Osteoblast (primary cell): ENCODE measurements at regions not wholly inside any gene's neighbourhood (a gene's known extent, or its start where the extent isn't known, plus 50 kb on each side); places are given as distances from the start of the nearest gene placed in this dataset.

Experiments used
- DNase-seq: peaks from one replicate; pipeline ENCODE4 v3.0.0; 2011; ENCODE audit warnings: low spot score, mixed read lengths; ENCODE audit not compliant: insufficient read length; ENCODE audit errors: missing footprints
- H2AFZ ChIP-seq: 2 replicates; pipeline ENCODE4 v1.6.0; 2011; ENCODE audit warnings: mild to moderate bottlenecking, low read length
- H3K27ac ChIP-seq: 2 replicates; pipeline ENCODE4 v1.5.1; 2011; ENCODE audit warnings: mild to moderate bottlenecking, low read depth, low read length, moderate library complexity
- H3K27me3 ChIP-seq: 2 replicates; pipeline ENCODE4 v1.6.0; 2012; ENCODE audit warnings: mild to moderate bottlenecking, control low read depth, inconsistent platforms, low read length, moderate library complexity; ENCODE audit not compliant: insufficient read depth
- H3K36me3 ChIP-seq: 2 replicates; pipeline ENCODE4 v1.5.1; 2011; ENCODE audit warnings: mild to moderate bottlenecking, low read length, control low read depth, moderate library complexity; ENCODE audit not compliant: insufficient read depth
- H3K4me1 ChIP-seq: 2 replicates; pipeline ENCODE4 v1.5.1; 2011; ENCODE audit warnings: mild to moderate bottlenecking, low read length, control low read depth, moderate library complexity; ENCODE audit not compliant: insufficient read depth
- H3K4me2 ChIP-seq: 2 replicates; pipeline ENCODE4 v1.6.0; 2011; ENCODE audit warnings: mild to moderate bottlenecking, low read length; ENCODE audit not compliant: insufficient read depth
- H3K4me3 ChIP-seq: fragments of 200-600 bp; sonication (generic); 3 replicates; pipeline ENCODE4 v1.5.1; 2012; ENCODE audit warnings: mild to moderate bottlenecking, low read length, inconsistent platforms; ENCODE audit not compliant: insufficient read depth
- H3K79me2 ChIP-seq: 2 replicates; pipeline ENCODE4 v1.6.0; 2012; ENCODE audit warnings: mild to moderate bottlenecking, low read length, control low read depth, inconsistent platforms; ENCODE audit not compliant: insufficient read depth
- H3K9me3 ChIP-seq: 2 replicates; pipeline ENCODE4 v1.5.1; 2011; ENCODE audit warnings: low read depth, low read length, control low read depth
- H4K20me1 ChIP-seq: 2 replicates; pipeline ENCODE4 v1.6.0; 2012; ENCODE audit warnings: mild to moderate bottlenecking, low read length, control low read depth; ENCODE audit not compliant: insufficient read depth
- TF ChIP-seq, protein P1 (sequence below): IDR thresholded peaks from 2 replicates; pipeline ENCODE4 v1.5.1; 2011; ENCODE audit warnings: mild to moderate bottlenecking, low read depth, low read length, moderate library complexity; ENCODE audit errors: extremely low read depth

GRCh38 chr3:118666-119065, 77.9 kb upstream of the CHL1 start:
- Histone ChIP-seq H3K4me2 (no peak overlapping the region), H3K36me3 (no peaks in the 10 kb centered on the region), H3K79me2 (no peaks in the 10 kb centered on the region), H3K27ac (no peak overlapping the region), H4K20me1 (no peaks in the 10 kb centered on the region), H3K4me3 (no peak overlapping the region), H3K4me1 (no peaks in the 10 kb centered on the region), H2AFZ (no peak overlapping the region), H3K27me3 (no peaks in the 10 kb centered on the region), H3K9me3 (no peaks in the 10 kb centered on the region)
- TF ChIP-seq, protein P1, sequence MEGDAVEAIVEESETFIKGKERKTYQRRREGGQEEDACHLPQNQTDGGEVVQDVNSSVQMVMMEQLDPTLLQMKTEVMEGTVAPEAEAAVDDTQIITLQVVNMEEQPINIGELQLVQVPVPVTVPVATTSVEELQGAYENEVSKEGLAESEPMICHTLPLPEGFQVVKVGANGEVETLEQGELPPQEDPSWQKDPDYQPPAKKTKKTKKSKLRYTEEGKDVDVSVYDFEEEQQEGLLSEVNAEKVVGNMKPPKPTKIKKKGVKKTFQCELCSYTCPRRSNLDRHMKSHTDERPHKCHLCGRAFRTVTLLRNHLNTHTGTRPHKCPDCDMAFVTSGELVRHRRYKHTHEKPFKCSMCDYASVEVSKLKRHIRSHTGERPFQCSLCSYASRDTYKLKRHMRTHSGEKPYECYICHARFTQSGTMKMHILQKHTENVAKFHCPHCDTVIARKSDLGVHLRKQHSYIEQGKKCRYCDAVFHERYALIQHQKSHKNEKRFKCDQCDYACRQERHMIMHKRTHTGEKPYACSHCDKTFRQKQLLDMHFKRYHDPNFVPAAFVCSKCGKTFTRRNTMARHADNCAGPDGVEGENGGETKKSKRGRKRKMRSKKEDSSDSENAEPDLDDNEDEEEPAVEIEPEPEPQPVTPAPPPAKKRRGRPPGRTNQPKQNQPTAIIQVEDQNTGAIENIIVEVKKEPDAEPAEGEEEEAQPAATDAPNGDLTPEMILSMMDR: no peak
- DNase-seq: no peak

DNA sequence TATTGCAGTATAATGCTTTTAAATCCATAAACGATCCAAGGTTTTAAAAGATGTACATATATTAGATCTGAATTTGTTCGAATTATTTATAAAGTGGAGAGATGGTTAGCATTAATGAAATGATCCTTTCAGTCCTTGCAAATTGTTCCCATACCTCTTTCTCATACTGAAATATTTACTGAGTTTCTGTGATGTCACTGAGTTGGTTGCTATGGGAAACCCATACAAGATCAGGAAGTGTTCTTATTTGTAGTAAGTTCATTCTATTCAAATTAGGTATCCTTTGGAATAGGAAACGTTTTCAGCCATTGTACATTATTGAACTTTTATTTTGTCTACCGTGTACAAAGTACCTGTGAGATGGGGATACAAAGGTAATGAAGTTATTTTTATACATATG, 73.2 kb upstream of the CHL1 start:
- TF ChIP-seq, protein P1: no peak
- Histone ChIP-seq H3K4me1 (no peaks in the 10 kb centered on the region), H3K9me3 (peaks cover 2% of the 10 kb centered on the region), H3K36me3 (no peaks in the 10 kb centered on the region), H3K27ac (no peak overlapping the region), H3K4me3 (no peak overlapping the region), H2AFZ (no peak overlapping the region), H3K79me2 (no peaks in the 10 kb centered on the region), H4K20me1 (no peaks in the 10 kb centered on the region), H3K27me3 (no peaks in the 10 kb centered on the region), H3K4me2 (no peak overlapping the region)
- DNase-seq: no peak

GRCh38 chr3:124557-125179, 71.9 kb upstream of the CHL1 start:
- H3K4me2 ChIP-seq: no peak overlapping the region
- no peaks in the 10 kb centered on the region for H3K36me3 ChIP-seq
- H3K27me3 ChIP-seq: no peaks in the 10 kb centered on the region
- H3K79me2 ChIP-seq: no peaks in the 10 kb centered on the region
- peaks cover 2% of the 10 kb centered on the region for H3K9me3 ChIP-seq
- no peak overlapping the region for H3K27ac ChIP-seq
- no peak overlapping the region for H3K4me3 ChIP-seq
- no peaks in the 10 kb centered on the region for H3K4me1 ChIP-seq
- no peaks in the 10 kb centered on the region for H4K20me1 ChIP-seq
- TF ChIP-seq, protein P1: no peak
- no peak for DNase-seq
- H2AFZ ChIP-seq: no peak overlapping the region

GRCh38 chr3:128515-129172, 67.9 kb upstream of the CHL1 start:
- Histone ChIP-seq H3K36me3 (no peaks in the 10 kb centered on the region), H3K27me3 (no peaks in the 10 kb centered on the region), H3K4me1 (no peaks in the 10 kb centered on the region), H2AFZ (no peak overlapping the region), H3K9me3 (peaks cover 4% of the 10 kb centered on the region), H3K4me3 (no peak overlapping the region), H4K20me1 (no peaks in the 10 kb centered on the region), H3K79me2 (no peaks in the 10 kb centered on the region), H3K4me2 (no peak overlapping the region), H3K27ac (no peak overlapping the region)
- TF ChIP-seq, protein P1: no peak
- DNase-seq: no peak
